Panc1 (cell line): ENCODE measurements at regions not wholly inside any gene's neighbourhood (a gene's known extent, or its start where the extent isn't known, plus 50 kb on each side); places are given as distances from the start of the nearest gene placed in this dataset.

ENCODE experiments used
- POLR2AphosphoS5 ChIP-seq: IDR thresholded peaks from 2 replicates; pipeline ENCODE4 v1.6.1; 2012; ENCODE audit warnings: mild to moderate bottlenecking, low read depth, low read length, moderate library complexity
- TF ChIP-seq, protein P1 (sequence below): fragments of 450-650 bp; IDR thresholded peaks from 2 replicates; pipeline ENCODE4 v1.5.1; 2017; ENCODE audit warnings: mild to moderate bottlenecking

GRCh38 chr9:1271786-1272185 lies 221.6 kb downstream of the DMRT2 start:
- TF ChIP-seq, protein P1, sequence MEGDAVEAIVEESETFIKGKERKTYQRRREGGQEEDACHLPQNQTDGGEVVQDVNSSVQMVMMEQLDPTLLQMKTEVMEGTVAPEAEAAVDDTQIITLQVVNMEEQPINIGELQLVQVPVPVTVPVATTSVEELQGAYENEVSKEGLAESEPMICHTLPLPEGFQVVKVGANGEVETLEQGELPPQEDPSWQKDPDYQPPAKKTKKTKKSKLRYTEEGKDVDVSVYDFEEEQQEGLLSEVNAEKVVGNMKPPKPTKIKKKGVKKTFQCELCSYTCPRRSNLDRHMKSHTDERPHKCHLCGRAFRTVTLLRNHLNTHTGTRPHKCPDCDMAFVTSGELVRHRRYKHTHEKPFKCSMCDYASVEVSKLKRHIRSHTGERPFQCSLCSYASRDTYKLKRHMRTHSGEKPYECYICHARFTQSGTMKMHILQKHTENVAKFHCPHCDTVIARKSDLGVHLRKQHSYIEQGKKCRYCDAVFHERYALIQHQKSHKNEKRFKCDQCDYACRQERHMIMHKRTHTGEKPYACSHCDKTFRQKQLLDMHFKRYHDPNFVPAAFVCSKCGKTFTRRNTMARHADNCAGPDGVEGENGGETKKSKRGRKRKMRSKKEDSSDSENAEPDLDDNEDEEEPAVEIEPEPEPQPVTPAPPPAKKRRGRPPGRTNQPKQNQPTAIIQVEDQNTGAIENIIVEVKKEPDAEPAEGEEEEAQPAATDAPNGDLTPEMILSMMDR = no peak
- no peak for TF ChIP-seq POLR2AphosphoS5
